A172 (cell line): ENCODE measurements at regions not wholly inside any gene's neighbourhood (a gene's known extent, or its start where the extent isn't known, plus 50 kb on each side); places are given as distances from the start of the nearest gene placed in this dataset.

Source experiments
- DNase-seq: peaks from one replicate; pipeline ENCODE4 v3.0.0-alpha.2; 2015; ENCODE audit warnings: low spot score

DNA sequence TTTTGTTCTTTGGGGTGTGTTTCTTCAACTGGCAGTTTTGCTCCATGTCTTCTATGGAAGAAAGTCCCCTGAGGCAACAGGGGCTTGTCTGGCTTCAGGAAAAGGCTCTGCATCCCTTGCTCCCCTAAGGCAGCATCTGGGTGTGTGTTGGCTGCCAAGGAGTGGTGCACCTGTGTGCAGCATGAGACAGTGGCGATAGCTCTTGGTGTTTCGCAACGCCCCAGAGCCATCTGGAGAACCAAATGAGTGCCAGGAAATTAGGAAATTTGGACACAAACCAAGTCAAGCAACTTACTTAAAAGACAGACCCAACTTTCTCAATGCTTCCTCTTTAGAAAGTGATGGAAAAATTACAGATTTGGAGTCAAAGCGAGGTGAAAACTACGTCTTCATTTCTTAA is 1044.4 kb upstream of the CNTNAP5 start:
- DNase-seq, result no peak

- no peak for DNase-seq
Observed at GRCh38 chr2:122982936-122983335, 1042.2 kb upstream of the CNTNAP5 start.

DNA sequence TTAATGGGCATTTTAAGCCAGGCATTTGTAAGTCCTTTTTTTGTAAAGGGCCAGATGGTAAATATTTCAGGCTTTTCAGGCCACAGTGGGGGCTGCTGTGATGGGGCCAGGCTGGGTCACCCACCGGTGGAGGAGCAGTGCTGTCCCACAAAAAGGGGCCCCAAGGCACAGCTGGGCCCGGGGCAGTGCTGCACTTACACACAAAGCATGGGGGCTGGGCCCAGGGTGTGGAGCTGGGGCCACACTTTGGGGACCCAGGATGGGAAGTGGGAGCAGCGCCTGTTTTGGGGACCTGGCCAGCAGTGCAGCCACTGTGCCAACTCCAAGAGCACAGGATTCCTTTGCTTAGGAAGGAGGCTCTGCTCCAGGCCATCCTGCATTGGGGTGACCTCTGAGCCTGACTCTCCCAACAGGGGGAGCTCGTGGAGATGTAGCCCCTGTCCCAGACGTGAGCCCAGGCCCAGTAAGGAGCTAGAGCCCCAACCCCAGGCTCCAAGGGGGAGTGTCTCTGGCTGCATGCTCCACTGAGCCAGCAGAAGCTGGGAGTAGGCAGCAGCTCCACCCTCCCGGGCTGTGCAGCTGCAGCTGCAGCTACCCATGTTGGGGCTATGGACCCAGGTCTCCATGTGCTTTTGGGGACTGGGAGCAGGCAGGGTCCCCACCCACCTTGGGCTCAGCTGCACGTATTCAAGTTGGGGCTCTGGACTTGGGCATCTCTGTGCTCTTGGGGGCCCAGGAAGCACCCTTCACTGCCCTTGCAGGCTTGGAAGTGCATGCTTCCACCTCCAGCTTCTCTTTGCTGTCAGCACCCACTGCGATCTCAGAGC is 1036.5 kb upstream of the CNTNAP5 start:
- DNase-seq, result no peak

DNA sequence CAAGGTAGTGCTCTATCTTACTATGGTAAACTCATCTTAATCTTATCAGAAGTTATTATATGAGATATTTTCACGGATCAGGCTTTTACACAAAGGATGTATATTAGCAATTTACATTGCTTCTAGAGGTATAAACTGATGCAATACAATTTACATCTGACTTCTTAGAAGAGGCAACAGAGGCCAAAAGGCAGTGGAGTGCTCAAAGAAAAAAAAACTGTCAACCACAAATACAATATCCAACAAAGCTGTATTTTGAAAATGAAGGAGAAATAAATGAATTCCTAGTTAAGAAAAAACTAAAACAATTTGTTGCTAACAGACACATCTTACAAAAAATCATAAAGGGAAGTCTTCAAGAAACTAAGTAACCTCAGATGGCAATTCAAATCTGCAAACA is 1031.5 kb upstream of the CNTNAP5 start:
- DNase-seq, result no peak

DNA sequence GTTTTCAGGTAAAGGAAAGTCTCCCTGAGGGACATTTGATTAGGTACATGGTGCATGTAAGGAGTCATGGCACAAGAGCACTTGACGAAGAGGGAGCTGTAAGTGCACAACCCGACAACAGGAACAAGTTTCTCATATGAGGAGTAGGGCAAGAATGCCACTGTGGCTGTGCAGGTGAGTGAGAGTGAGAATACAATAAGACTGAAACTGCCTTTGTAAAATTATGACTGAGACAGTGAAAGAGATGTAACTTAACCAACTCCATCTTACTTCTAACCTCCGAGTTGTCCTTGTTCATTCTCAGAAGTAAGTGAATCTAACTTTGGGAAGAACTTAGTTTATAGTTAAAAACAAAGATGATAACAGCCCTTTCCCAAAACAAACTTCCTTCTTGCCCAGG is 1025.8 kb upstream of the CNTNAP5 start:
- no peak for DNase-seq

- DNase-seq, result no peak
Observed at GRCh38 chr2:122999821-123000220, 1025.3 kb upstream of the CNTNAP5 start.

GRCh38 chr2:123002660-123003248 is 1022.3 kb upstream of the CNTNAP5 start:
- no peak for DNase-seq

- no peak for DNase-seq
Observed at GRCh38 chr2:123015186-123015585, 1009.9 kb upstream of the CNTNAP5 start.

DNA sequence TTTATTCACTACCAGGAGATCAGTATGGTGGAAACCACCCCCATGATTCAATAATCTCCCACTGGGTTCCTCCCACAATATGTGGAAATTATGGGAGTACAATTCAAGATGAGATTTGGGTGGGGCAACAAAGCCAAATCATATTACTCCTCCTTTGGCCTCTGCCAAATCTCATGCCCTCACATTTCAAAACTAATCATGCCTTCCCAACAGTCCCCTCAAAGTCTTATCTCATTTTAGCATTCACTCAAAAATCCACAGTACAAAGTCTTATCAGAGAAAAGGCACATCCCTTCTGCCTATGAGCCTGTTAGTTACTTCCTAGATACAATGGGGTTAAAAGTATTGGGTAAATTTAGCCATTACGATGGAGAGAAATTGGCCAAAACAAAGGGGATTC is 989.5 kb upstream of the CNTNAP5 start:
- DNase-seq, result no peak

- DNase-seq, result no peak
Observed at GRCh38 chr2:123036300-123036699, 988.8 kb upstream of the CNTNAP5 start.

- DNase-seq, result no peak
Observed at GRCh38 chr2:123040506-123040905, 984.6 kb upstream of the CNTNAP5 start.

- DNase-seq, result no peak
Observed at GRCh38 chr2:123043458-123043857, 981.6 kb upstream of the CNTNAP5 start.

DNA sequence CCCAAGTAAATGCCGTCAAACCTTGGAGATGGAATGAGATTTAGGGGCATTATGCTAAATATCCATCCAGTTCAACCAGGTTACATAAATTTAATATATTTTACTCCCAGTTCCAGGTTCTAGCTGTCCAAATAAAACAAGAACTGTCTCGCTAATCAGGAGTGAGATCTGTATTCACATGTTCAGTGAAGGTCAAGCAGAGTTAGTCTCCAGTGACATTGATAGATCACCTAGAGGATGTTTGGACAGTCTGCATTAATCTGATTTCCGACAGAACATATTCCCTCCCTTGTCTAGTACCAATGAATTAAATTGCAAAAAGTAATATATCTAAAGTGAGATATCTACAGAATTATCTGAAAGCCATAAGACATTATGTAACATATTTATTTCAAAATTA is 979.4 kb upstream of the CNTNAP5 start:
- DNase-seq, result no peak

DNA sequence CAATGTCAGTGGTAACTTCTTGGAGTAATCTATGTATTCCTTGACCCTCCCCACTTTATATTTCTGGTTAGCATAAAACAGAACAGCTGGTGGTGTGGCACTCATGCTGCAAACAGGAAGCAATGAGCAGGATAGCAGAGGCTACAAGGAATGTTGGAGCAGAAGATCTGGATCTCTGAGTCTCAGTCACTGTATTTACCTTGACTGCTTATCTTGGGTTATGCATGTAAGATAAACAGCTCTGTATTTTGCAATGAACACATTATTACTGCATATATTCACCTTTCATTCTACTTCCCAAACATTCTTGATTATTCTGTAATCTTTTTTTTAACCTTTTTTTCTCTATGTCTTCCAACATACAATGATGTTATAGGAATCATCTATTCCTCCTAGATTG is 977.9 kb upstream of the CNTNAP5 start:
- DNase-seq, result no peak

GRCh38 chr2:123051136-123051535 is 974.0 kb upstream of the CNTNAP5 start:
- DNase-seq, result no peak

DNA sequence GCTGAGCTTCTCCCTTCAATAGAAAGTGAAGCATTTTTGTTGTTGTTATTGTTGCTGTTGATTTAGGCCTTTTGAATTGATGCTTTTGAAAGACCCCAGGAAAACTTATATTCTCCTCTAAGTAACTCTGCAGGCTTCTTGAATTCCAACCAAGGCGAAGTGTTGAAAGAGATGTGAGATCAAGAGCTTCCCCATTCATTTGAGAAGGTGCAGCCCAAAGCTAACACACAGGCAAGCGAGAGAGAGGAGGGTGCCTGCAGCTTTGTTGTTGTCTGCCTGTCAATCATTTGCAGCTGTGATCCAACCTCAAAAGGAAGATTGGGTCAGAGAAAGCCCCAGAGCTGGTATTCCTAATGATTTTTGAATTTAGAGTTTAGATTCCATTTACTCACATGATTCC is 963.6 kb upstream of the CNTNAP5 start:
- no peak for DNase-seq

DNA sequence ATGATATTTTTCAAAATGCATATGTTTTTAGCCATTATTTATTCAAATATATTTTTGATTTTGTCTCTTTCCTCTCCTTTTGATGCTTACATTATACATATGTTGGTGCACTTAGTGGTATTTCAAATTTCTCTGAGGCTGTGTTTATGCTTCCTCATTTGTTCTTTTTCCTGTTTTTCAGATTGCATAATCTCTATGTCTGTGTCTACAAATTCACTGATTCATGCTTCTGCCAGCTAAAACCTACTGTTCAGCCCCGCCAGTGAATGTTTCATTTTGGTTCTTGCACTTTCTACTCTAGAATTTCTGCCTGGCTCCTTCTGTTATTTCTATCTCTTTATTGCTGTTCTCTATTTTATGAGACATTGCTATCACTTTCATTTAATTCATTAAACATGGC is 951.7 kb upstream of the CNTNAP5 start:
- DNase-seq, result no peak

DNA sequence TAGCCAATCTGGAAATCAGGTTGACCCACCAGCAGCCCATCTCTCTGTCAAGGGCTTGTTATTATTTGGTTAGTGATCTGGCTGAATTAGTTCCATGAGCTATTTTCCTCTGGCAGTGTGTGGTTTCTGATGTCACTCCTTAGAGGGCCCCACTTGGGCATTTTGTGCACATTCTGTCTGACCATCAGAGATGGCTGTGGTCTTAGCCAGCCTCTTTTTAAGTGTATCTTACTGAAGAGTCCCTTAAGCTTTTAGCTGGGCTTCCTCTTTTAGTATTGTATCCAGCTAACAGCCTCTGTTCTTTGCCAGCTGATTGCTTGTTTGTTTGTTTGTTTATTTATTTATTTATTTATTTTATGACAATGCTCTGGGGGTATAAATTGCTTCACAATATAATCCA is 951.1 kb upstream of the CNTNAP5 start:
- DNase-seq, result no peak

GRCh38 chr2:123077101-123077500 is 948.0 kb upstream of the CNTNAP5 start:
- DNase-seq, result no peak

GRCh38 chr2:123080331-123080730 is 944.8 kb upstream of the CNTNAP5 start:
- no peak for DNase-seq

GRCh38 chr2:123085484-123085883 is 939.6 kb upstream of the CNTNAP5 start:
- DNase-seq, result no peak

- no peak for DNase-seq
Observed at GRCh38 chr2:123086613-123087385, 938.3 kb upstream of the CNTNAP5 start.

DNA sequence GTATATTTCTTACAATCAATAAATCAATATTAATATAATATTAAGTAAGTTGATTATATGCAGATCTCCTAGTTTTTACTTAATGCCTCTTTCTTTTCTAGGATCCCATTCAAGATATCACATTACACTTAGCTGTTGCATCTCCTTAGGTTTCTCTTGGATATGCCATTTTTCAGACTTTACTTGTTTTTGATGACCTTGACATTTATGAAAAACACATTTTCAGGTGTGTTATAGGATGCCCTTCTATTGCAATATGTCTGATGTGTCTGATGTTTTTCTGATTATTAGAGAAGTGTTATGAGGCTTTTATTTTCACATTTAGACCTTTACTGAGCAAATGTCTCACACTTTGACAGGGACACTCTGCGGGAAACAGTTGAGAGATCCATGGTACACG is 933.6 kb upstream of the CNTNAP5 start:
- DNase-seq, result no peak
